ENCODE measurements at regions not wholly inside any gene's neighbourhood (a gene's known extent, or its start where the extent isn't known, plus 50 kb on each side); places are given as distances from the start of the nearest gene placed in this dataset.

- TF ChIP-seq CTCF (IDR thresholded peaks at IDR 0.05; ENCODE audit: insufficient read depth, missing control alignments), result no peak
- no peak for DNase-seq (ENCODE audit: insufficient read length, low spot score)
- FAIRE-seq, result no peak
Measured at GRCh38 chr1:90277270-90277669, 282.4 kb downstream of the ZNF326 start.

GRCh38 chr1:90274376-90274775 lies 279.5 kb downstream of the ZNF326 start:
- DNase-seq (ENCODE audit: insufficient read length, low spot score) (no peak), FAIRE-seq (no peak)
- no peak for TF ChIP-seq CTCF (IDR thresholded peaks at IDR 0.05; ENCODE audit: insufficient read depth, missing control alignments)

GRCh38 chr1:90273241-90273774 lies 278.4 kb downstream of the ZNF326 start:
- DNase-seq (ENCODE audit: insufficient read length, low spot score) (no peak), FAIRE-seq (no peak)

GRCh38 chr1:90262791-90263190 lies 267.9 kb downstream of the ZNF326 start:
- DNase-seq (ENCODE audit: insufficient read length, low spot score) (no peak), FAIRE-seq (no peak)
- TF ChIP-seq CTCF (IDR thresholded peaks at IDR 0.05; ENCODE audit: insufficient read depth, missing control alignments), result no peak

More at GRCh38 chr1:90273241-90273774, 278.4 kb downstream of the ZNF326 start:
- no peak for TF ChIP-seq CTCF (IDR thresholded peaks at IDR 0.05; ENCODE audit: insufficient read depth, missing control alignments)

GRCh38 chr1:90262286-90262685 lies 267.4 kb downstream of the ZNF326 start:
- FAIRE-seq, result no peak
- TF ChIP-seq CTCF (IDR thresholded peaks at IDR 0.05; ENCODE audit: insufficient read depth, missing control alignments), result no peak

GRCh38 chr1:90246069-90246468 lies 251.2 kb downstream of the ZNF326 start:
- FAIRE-seq (no peak), DNase-seq (ENCODE audit: insufficient read length, low spot score) (no peak)
- no peak for TF ChIP-seq CTCF (IDR thresholded peaks at IDR 0.05; ENCODE audit: insufficient read depth, missing control alignments)

More at GRCh38 chr1:90262286-90262685, 267.4 kb downstream of the ZNF326 start:
- DNase-seq (ENCODE audit: insufficient read length, low spot score), result no peak

GRCh38 chr1:90236493-90236892 lies 241.6 kb downstream of the ZNF326 start:
- FAIRE-seq, result no peak
- no peak for TF ChIP-seq CTCF (IDR thresholded peaks at IDR 0.05; ENCODE audit: insufficient read depth, missing control alignments)
- DNase-seq (ENCODE audit: insufficient read length, low spot score), result no peak
